GM12873 (cell line): ENCODE measurements at regions not wholly inside any gene's neighbourhood (a gene's known extent, or its start where the extent isn't known, plus 50 kb on each side); places are given as distances from the start of the nearest gene placed in this dataset.

Experiments used
- CTCF ChIP-seq: IDR thresholded peaks from 2 replicates; pipeline ENCODE4 v1.5.1; 2012; ENCODE audit warnings: low read depth, mild to moderate bottlenecking, moderate library complexity, low read length, control low read depth; ENCODE audit not compliant: insufficient read depth; ENCODE audit errors: missing control alignments

- TF ChIP-seq CTCF: no peak
Measured at GRCh38 chr10:129372172-129372571, 94.9 kb upstream of the MGMT start.

- no peak for TF ChIP-seq CTCF
Measured at GRCh38 chr10:129373231-129373630, 93.8 kb upstream of the MGMT start.

- TF ChIP-seq CTCF: no peak
Measured at GRCh38 chr10:129373718-129374117, 93.3 kb upstream of the MGMT start.

- TF ChIP-seq CTCF: no peak
Measured at GRCh38 chr10:129375171-129375570, 91.9 kb upstream of the MGMT start.

GRCh38 chr10:129375912-129376311 lies 91.1 kb upstream of the MGMT start:
- TF ChIP-seq CTCF: no peak

GRCh38 chr10:129380279-129380678 lies 86.8 kb upstream of the MGMT start:
- TF ChIP-seq CTCF: no peak

GRCh38 chr10:129381741-129382140 lies 85.3 kb upstream of the MGMT start:
- TF ChIP-seq CTCF: no peak
